IPS-NIHi11 (cell line): ENCODE measurements at regions not wholly inside any gene's neighbourhood (a gene's known extent, or its start where the extent isn't known, plus 50 kb on each side); places are given as distances from the start of the nearest gene placed in this dataset.
"Not testable (repeated sequence)": the region's sequence is repeated elsewhere in the genome, so short reads cannot be mapped to it uniquely, and the experiment has no call there.

Experiments used
- DNase-seq: peaks from one replicate; pipeline ENCODE4 v3.0.0; 2012; ENCODE audit warnings: mixed read lengths, low spot score

DNA sequence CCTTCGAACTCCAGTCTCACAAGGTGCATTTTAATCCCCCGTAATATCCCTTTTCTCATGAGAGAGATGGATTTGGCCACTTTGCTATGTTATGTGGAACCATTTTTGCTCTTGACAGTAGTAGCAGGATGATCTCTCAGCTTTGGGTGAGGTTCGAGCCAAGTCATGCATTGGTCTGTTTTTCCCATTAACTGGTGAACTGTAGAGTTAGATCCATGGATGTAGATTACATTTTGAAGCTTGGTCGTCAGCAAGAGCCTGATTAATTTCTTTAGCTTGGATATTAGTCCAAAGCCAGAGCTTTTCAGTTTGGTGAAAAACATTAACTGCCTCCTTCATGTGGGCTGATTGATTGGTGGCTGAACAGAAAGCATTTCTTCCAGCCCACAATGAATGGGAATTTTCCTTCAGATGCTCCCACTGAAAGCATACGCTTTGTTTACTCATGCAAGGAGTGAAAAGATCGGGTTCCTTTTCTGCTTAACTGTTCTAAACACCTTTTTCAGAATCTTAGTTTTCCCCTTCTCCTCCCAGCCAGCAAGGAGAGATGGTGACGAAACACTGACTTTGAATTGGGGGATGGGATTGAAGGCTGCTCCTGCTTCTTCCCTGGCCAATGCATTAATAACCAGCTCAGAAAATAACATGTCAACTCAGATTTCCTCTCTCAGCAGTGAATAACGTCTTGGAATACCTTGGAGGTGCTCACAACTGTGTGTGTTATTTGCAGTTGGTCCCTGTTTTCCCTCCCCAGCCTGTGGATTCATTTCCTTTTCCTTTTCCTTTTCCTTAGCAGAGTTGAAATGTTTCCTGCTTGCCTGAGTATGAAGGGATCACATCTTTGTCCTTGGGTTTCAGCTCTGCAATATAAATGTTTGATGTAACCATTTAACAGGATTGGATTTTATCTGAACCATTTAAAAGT is 351.8 kb upstream of the FZD8 start:
- DNase-seq, result no peak

DNA sequence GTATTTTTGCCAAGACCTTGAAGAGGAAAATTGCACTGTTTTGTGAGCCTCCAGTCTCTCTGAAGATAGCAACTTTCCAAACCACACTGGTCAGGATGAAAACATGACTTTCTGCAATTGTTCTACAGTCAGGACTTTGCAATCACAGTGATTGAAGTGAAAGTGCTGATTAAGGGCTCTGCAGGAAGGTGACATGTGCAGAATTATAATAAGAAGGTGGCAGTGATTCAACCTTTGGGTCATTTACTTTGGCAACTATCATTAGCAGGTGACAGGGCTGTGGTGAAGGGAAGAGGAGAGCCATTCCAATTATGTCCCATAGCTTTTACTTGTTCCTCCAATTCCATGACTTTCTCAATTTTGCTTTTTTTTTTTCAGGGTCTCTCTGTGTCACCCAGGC is 350.0 kb upstream of the FZD8 start:
- no peak for DNase-seq

DNA sequence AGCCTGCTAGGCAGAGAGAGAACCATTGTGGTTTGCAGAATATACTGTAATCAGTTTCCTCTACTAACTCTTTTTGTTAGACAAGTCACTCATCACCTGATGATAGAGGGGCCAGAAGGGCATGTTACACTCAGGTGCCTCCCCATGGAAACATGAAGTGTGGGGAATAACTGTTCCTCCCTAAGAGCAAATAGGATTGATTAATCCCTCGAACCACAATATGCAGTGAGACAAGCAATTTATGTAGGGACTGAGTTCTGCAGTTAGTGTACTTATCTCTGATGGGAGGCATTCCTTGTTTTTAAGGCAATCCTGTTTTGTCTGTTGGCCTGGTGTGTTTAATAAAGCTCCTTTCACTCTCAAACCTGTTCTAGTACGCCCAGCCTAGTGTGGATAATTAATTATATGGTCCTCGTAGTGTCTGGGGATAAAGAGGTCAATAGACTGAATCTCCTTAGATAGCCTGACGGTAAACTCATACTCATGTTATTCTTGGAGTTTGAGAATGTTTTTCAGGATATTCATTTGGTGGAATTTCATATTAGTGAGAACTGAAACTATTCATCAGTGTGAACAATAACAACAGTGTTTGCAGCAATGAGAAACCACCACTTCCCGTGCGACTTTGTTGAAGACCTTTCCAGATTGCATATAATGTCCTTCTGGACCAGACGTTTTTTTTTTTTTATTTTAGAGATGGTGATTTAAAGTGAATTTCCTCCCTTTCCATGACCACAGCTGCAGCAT is 344.8 kb upstream of the FZD8 start:
- no peak for DNase-seq

GRCh38 chr10:35979116-35979515 is 337.0 kb upstream of the FZD8 start:
- DNase-seq, result no peak

DNA sequence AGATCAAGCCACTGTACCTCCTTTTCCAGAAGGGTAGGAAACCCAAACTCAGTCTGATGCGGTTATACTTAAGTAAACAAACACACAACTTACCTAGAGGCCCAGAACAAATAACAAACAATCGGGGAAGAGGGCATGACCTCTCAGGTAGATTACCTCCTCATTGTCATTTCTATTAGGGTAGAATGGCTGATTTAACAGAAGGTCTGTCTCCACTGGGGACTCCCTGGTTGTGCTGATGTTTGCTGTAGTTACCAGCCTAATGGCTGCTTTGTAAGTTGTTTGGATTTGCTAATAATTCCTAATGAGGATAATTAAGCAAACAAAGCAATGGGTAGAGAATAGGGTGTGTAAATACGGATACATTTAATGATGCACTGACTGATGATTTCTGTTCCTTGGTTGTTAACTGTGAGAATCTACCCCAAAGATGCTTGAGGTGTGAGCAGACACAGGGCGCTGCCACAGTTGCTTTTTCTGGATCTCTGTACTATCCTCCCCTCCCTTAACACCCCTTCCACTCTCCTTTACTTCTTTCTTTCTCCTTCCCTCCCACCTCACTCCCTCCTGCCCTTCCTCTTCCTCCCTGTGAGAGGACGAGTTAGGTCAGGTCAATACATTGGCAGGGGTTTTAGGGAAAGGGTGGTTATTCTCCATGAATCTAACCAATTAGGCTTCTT is 332.0 kb upstream of the FZD8 start:
- DNase-seq, result peak; percentile 10

DNA sequence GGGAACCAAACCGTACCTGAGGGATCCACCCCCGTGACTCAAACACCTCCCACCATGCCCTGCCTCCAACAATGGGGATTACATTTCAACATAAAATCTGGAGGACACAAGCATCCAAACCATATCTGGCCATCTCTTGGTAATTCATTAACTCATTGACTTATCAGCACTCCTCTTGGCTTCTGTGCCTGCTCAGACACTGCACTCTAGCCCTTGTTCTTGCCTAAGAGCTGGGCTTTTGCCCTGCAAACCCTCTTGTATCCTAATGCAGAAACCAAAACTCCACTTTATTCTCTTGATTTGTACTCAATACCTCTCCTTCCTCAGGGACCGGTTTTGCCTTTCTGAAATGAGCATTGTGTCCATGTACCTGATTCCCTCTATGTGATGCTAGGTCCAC is 330.2 kb upstream of the FZD8 start:
- no peak for DNase-seq

DNA sequence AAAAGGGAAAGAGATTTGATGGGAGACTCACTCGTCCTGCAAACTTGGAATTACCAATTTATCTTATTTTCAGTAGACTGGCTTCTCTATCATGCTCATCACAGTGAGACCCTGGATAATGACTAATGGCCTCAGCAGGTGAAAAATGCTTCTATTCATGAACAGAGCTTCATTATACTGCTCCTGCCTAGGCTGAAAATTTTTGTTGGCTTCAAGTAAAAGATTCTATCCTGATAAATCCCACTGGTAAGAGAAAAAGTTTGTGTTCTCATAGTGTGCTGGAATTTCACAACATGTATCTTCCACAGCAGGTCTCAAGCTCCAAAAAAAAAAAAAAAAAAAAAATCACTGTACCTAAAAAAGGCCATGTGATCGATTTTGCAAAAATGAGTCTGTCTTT is 329.3 kb upstream of the FZD8 start:
- DNase-seq, result no peak

GRCh38 chr10:35963685-35964084 is 321.6 kb upstream of the FZD8 start:
- DNase-seq, result no peak

DNA sequence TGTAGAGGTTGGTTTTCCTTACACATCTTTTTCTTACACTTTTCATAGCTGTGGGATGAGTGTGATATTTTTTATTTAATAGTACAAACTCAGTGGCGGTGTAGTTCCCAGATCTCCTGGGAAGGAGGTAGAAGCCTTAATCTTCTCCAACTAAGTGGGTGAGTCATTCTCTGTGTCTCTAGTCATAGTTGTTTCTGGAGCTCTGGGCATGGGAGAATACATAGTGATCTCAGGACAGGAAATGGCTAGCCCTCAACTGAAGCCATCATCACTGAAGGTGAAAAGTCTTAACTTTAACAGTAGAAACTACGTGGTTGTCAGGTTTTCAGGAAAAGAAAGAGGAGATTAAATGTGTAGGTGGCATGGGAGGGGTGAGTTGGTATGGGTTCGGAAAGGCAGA is 319.4 kb upstream of the FZD8 start:
- no peak for DNase-seq

- DNase-seq, result no peak
These were observed 317.2 kb upstream of the FZD8 start for GRCh38 chr10:35959252-35959651.

- not testable (repeated sequence) for DNase-seq
These were observed 316.5 kb upstream of the FZD8 start for GRCh38 chr10:35958609-35959008.

GRCh38 chr10:35950701-35951100 is 308.6 kb upstream of the FZD8 start:
- DNase-seq, result no peak

- no peak for DNase-seq
These were observed 308.1 kb upstream of the FZD8 start for GRCh38 chr10:35950226-35950625.

DNA sequence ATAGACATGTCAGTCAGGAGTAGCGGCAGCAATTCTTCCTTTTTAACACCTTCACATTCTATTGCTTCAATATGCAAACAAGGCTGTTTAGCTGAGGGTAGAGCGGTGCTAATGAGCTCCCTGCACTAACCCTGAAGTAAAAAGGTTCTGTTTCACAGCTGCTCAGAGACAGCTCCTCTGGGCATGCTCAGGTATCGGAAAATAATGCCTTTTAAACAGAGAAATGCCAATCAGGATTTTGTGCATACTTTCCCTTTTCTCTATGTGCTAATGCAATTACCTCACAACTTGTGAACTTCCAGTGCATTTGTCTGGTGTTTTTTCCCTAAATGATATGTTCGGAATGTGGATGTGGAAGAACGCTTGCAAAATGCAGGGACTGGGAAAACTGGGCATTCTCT is 307.7 kb upstream of the FZD8 start:
- peak; percentile 23 for DNase-seq

DNA sequence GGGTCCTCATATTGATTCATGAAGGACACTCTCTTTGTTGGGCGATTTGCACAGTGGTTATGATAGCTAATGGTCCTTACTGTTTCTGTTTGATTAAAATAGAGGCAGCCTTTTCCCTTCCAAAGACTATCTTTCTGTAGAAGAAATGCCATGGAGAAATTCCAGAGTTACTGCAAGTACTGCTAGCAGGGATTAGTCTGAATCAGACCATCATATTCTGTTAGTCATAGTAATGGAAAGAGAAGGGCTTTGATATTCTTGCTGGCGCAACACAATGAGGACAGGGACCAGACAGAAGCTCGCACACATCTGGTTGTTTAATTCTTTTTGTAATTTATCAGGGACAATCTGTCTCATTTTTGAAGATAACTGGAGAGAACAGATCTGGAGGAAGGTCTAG is 304.5 kb upstream of the FZD8 start:
- DNase-seq, result no peak

DNA sequence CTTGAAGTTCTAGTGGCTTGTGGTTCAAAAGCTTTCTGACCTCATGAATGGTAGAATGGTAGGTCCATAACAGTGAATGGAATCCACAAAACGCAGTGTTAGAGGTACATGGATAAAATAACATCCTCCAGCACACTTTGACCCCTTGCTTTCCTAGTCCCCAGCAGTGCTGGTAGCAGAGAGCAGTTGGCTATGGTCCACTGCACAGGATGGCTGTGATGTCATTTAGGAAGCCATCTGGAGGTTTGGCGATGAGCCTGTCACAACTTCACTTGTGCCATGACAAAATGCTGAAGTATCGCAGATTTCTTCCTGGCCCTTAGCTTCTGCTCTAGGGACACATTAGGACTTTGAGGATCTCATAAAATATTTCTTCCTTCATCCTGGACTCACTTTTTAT is 300.0 kb upstream of the FZD8 start:
- DNase-seq, result no peak

DNA sequence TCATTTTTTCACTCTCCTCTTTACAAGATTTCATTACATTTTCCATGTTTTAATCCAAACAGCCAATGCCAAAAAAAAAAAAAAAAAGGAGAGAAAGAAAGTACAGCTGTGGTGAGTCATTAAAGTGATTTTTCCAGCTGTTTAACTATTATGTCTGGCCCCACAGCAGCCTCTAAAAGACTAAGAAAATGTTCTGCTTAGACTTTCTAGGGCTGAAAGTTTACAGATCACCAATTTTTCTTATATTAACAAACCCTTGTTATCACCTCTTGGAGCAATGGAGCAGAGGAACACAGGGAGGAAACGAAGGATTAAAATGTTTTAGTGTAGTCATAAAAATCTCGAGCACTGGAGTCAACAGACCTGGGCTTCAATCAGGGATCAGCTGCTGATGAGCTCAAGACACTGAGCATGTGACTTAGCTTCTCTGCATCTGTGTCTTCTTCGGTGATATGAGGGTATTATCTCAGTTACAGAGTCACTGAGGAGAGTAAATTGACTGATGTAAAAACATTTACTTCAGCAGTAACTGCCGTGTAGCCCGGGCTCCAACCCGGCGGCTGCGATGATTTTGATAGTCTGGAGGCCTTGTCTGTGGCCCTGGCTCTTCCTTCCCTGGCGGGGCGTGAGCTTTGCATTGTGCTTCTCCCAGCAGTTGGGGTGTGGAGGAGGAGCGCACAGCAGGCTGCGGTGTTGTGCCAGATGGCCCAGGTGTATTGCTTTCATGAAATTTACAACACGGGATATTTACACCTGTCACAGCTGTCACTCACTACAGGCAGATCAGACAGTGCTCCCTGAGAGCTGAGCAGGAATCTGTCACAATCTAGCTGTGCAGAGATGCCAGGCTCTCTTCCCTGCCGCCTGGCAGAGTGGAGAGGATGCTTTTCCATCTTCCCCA is 298.3 kb upstream of the FZD8 start:
- no peak for DNase-seq

DNA sequence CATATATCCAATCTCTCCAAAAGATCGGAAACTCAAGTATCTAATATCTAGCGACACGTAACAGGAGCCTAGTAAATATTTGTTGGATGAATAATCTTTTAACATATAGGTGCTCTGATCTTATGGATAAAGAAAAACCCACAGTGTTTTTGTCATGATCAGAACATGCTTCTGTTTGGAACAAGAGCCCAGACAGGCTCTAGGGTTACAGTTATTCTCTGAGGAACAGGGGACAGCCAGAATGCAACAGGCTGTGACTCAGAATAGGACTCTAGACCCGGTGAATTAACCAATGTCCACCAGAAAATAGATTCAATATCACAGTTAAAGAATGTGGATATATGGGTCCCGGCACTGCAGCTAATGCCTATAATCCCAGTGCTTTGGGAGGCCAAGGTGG is 296.1 kb upstream of the FZD8 start:
- DNase-seq, result no peak

DNA sequence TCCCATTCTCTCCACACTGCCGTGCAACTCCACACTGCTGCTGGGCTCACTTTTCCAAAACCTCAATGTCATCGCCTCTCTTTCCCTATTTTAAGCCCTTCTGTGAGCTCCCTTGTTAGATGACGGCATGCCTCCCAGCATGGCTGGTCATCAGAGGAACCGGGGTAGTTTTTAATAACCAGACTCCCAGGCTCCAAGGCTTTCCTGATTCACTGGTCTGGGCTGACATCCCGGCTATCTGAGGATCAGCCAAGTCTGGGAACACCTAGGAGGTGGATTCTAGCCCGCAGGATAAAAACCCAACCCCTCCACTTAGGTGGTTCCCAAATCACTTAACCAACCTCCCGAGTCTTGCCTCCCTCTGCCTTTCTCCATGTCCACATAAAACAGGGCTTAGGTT is 295.4 kb upstream of the FZD8 start:
- no peak for DNase-seq

DNA sequence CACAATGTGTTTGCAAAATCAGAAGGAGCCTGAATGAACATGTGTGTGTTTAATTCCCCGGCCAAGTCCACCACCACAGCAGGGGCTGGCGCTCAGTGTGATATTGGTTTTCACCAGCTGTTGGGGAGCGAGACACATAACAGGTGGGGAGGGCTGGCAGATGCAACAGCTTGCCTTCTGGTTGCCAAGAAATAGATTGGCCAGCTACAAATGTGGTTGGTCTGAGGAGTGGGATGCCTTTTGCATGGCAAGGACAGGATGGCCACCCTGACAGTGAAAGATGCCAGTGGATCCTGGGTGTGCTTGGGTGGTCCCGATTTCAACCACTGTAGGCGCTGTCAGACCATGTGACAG is 292.5 kb upstream of the FZD8 start:
- no peak for DNase-seq

DNA sequence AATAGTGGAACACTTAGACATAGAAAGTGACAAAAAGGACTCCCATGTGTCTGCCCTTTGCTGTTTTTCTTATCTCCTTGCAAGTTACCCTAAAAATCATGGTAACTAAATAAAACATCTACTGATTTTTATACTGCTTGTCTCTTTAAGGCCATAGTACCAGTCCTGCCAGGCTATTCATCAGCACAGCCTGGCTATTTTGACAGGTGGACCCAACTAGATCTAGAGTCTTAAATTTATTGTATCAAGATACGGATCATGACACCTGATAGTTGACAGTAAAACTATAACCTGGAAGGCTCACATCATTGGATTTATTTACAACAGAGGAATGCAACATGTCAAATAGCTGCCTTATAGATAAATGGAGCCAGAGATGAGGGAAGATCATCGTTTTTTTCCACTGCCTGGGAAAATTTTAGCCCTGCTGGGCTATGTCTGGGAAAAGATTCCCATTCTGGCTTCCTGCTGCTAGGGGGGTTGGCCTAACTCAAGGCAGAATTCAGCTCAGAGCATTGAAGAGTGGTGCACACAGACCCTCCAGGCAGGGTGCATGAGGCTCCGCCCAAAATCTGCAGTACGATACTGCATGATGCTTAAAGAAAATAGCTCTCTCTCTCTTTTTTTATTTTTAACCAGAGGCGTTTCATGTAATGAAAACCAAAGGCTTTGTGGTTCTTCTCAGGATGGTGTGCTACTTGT is 292.0 kb upstream of the FZD8 start:
- DNase-seq, result no peak
